Posterior vena cava (tissue), 2 donors: ENCODE measurements at regions not wholly inside any gene's neighbourhood (a gene's known extent, or its start where the extent isn't known, plus 50 kb on each side); places are given as distances from the start of the nearest gene placed in this dataset.

Experiments
- DNase-seq: peaks from one replicate; pipeline ENCODE4 v3.0.0-alpha.2; 2020; ENCODE audit warnings: low spot score
- intact Hi-C, 2 donors: fragments of 100-400 bp; cut with DNase I; formaldehyde crosslinking; loops; one replicate each; pipeline versions ENCODE4 v1.14.1 to v1.14.2; 2022 to 2023
- donor health status: DM: yes; HTN: yes; CAD: no.
- donor health status: DM: yes; HTN: yes; CAD: no.

- DNase-seq, result no peak
- intact Hi-C loops, result no loop called here
Measured at GRCh38 chr10:2019281-2019680, 282.0 kb upstream of the ADARB2 start.

GRCh38 chr10:2014541-2014940, 277.2 kb upstream of the ADARB2 start:
- intact Hi-C loops, result no loop called here
- DNase-seq, result no peak

- intact Hi-C loops, result no loop called here
- no peak for DNase-seq
Measured at GRCh38 chr10:2012209-2012608, 274.9 kb upstream of the ADARB2 start.

GRCh38 chr10:2011106-2011716, 273.9 kb upstream of the ADARB2 start:
- intact Hi-C loops, result no loop called here
- DNase-seq, result no peak

- DNase-seq, result no peak
- intact Hi-C loops, result no loop called here
Measured at GRCh38 chr10:2005546-2005945, 268.2 kb upstream of the ADARB2 start.

GRCh38 chr10:1992930-1993329, 255.6 kb upstream of the ADARB2 start:
- no peak for DNase-seq
- intact Hi-C loops, result no loop called here

GRCh38 chr10:1989090-1989489, 251.8 kb upstream of the ADARB2 start:
- intact Hi-C loops, result no loop called here
- DNase-seq, result no peak

- no peak for DNase-seq
- intact Hi-C loops, result no loop called here
Measured at GRCh38 chr10:1981976-1982375, 244.7 kb upstream of the ADARB2 start.

GRCh38 chr10:1980459-1980858, 243.1 kb upstream of the ADARB2 start:
- intact Hi-C loops, result no loop called here
- DNase-seq, result no peak

GRCh38 chr10:1978584-1978983, 241.3 kb upstream of the ADARB2 start:
- no peak for DNase-seq
- intact Hi-C loops, result no loop called here

GRCh38 chr10:1977461-1977860, 240.1 kb upstream of the ADARB2 start:
- DNase-seq, result no peak
- intact Hi-C loops, result no loop called here

GRCh38 chr10:1972406-1972805, 235.1 kb upstream of the ADARB2 start:
- no peak for DNase-seq
- intact Hi-C loops, result no loop called here

- DNase-seq, result no peak
- intact Hi-C loops, result no loop called here
Measured at GRCh38 chr10:1968257-1969033, 231.1 kb upstream of the ADARB2 start.

GRCh38 chr10:1966712-1967376, 229.5 kb upstream of the ADARB2 start:
- intact Hi-C loops, result no loop called here
- DNase-seq, result no peak

- DNase-seq, result no peak
- intact Hi-C loops, result no loop called here
Measured at GRCh38 chr10:1964476-1964875, 227.2 kb upstream of the ADARB2 start.

GRCh38 chr10:1963341-1963740, 226.0 kb upstream of the ADARB2 start:
- intact Hi-C loops, result no loop called here
- no peak for DNase-seq

- no peak for DNase-seq
- intact Hi-C loops, result no loop called here
Measured at GRCh38 chr10:1961989-1962388, 224.7 kb upstream of the ADARB2 start.

GRCh38 chr10:1960982-1961381, 223.7 kb upstream of the ADARB2 start:
- no peak for DNase-seq
- intact Hi-C loops, result no loop called here

GRCh38 chr10:1957057-1957456, 219.7 kb upstream of the ADARB2 start:
- intact Hi-C loops, result no loop called here
- DNase-seq, result no peak

GRCh38 chr10:1954300-1954699, 217.0 kb upstream of the ADARB2 start:
- no peak for DNase-seq
- intact Hi-C loops, result no loop called here
